NOMO-1 treated with dmso at 0.1 percent for 144 hours (cell line): ENCODE measurements at regions not wholly inside any gene's neighbourhood (a gene's known extent, or its start where the extent isn't known, plus 50 kb on each side); places are given as distances from the start of the nearest gene placed in this dataset.
"Not testable (repeated sequence)": the region's sequence is repeated elsewhere in the genome, so short reads cannot be mapped to it uniquely, and the experiment has no call there.

Experiments
- DNase-seq: peaks from one replicate; lab custom pipeline; 2025; ENCODE audit not compliant: unreplicated experiment; lab: John Stamatoyannopoulos, UW

- DNase-seq: no peak
These were observed 497.0 kb downstream of the DTWD2 start for GRCh38 chr5:118491351-118491750.

GRCh38 chr5:118486647-118487225, 501.6 kb downstream of the DTWD2 start:
- no peak for DNase-seq

GRCh38 chr5:118479285-118479684, 509.1 kb downstream of the DTWD2 start:
- no peak for DNase-seq

GRCh38 chr5:118478852-118479251, 509.5 kb downstream of the DTWD2 start:
- DNase-seq: no peak

DNA sequence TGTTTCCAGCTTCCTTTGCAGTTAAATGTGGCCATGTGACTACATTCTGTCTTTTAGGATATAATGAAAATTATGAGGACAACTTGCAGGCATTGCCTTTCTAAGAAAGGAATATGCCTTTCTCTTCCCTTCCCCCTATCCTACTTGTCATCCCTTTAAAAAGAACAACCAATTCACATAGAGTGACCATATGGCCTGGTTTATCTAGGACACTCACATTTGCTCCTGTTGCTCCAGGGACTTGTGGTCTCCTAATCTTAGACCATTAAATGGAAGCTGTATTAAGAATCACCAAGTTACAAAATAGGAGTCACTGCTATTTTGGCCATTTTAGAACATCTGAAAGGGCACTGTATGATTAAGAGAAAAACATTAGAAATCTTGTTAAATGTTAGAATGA, 520.3 kb downstream of the DTWD2 start:
- no peak for DNase-seq

DNA sequence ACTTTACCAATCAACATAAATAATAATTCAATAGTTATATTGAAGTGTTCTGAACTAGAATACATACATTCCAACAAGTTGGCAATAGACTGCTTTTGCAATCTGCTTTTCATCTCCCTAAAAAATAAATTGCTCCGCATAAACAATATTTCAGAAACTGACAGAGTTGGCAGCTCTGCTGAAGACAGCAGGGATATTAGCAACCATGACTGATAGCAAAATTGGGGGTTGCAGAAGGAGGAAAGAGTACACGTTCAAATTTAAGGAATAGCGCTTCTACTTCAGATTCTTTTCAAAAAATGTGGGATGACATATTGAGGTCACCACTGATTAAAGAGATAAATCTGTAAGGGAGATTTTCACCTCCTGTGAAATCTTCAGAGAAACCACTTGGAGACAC, 521.2 kb downstream of the DTWD2 start:
- no peak for DNase-seq

- DNase-seq: no peak
These were observed 521.9 kb downstream of the DTWD2 start for GRCh38 chr5:118466418-118466817.

- not testable (repeated sequence) for DNase-seq
These were observed 526.1 kb downstream of the DTWD2 start for GRCh38 chr5:118462276-118462675.

DNA sequence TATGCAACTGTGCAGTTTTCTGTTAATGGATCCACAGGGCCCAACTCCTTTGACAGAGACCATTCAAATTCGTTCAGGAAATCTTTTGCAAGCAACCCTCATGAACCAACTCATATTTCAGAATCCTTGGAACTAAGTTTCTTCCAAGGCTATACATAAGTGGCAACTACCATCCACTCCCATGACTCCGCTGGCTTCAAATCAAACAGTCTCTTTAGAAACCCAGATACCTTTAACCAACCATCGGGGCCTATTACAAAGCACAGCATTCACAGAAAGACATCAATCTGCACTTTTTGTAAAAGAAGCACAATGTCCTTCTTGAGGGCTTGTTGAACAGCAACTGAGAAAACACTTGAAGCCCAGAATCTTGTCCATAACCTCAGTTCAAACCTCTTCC, 526.9 kb downstream of the DTWD2 start:
- DNase-seq: no peak

GRCh38 chr5:118459490-118459889, 528.9 kb downstream of the DTWD2 start:
- DNase-seq: no peak

DNA sequence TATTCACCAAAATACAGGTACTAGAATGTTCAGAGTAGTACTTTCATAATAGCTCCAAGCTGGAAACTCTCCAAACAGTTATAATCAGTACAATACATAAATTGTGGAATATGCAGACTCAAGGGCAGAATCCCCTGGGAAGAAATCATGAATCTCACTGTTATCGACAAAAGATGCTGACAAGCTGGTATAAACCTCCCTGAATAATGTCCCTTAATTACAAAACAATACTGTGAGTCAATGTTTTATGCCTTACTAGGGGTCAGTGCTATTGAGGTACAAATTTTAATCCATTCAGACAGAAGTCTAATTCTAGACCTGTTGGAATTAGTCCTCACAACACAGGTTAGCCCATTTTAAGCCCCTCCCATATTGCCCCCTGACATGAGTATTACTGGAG, 532.3 kb downstream of the DTWD2 start:
- no peak for DNase-seq

- no peak for DNase-seq
These were observed 536.6 kb downstream of the DTWD2 start for GRCh38 chr5:118451697-118452247.

GRCh38 chr5:118450554-118451332, 537.6 kb downstream of the DTWD2 start:
- no peak for DNase-seq

GRCh38 chr5:118447350-118447749, 541.0 kb downstream of the DTWD2 start:
- no peak for DNase-seq

DNA sequence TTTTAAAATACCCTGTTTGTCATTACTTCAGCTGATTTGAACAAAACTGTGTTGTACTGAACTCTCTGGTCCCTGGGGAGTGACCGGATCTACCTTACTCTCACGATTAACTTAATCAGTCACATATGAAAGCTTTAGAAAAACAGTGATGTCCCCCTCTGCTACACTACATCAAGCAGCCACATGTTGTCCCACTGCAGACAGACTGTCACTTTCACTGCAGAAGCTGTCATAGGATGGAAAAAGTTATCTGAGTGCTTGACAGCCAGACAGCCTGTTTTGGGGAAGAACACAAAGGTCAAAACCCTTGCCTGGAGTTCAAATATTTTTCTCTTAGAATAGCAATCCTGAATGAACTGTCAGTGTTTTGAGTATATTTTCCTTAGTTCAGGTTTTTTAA, 546.4 kb downstream of the DTWD2 start:
- DNase-seq: no peak

GRCh38 chr5:118441034-118441433, 547.3 kb downstream of the DTWD2 start:
- DNase-seq: no peak

- DNase-seq: no peak
These were observed 547.9 kb downstream of the DTWD2 start for GRCh38 chr5:118440496-118440895.

DNA sequence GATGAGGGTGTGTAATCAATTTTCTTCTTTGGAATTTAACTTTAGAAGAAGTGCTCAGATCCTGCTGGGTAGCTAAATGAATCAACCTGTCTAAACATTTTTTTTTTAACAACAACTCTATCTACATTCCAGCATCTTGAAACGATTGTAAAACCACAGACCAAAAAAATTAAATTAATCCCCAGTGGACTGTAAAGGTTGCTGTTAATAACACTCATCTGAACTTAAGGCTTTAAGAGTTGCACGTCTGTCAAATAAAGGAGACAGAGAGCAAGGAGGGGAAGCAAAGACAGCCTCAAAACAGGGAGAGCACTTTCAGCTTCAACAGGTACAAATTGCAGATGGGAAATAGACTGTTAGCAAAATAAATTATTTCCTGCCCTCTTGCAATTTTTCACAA, 548.5 kb downstream of the DTWD2 start:
- DNase-seq: no peak

DNA sequence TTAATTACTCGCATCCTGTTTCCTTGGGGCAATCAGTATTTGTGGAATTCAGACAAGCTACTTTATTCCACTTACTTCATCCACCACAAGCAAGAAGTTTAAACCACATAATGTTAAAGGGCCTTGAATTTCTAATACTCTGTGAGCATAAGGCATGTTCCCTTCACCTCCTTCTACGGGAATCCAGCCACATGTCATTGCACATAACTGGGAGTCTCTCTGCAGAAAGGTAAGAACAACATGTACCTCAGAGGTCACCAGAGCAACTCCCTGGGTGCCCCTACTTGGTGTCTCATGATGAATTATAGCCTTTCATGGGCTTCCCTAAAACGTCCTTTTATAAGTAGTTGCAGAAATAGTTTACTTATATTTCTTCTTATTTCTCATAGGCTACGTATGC, 553.2 kb downstream of the DTWD2 start:
- DNase-seq: no peak

- DNase-seq: no peak
These were observed 553.8 kb downstream of the DTWD2 start for GRCh38 chr5:118434522-118434921.

GRCh38 chr5:118430076-118430475, 558.3 kb downstream of the DTWD2 start:
- no peak for DNase-seq

DNA sequence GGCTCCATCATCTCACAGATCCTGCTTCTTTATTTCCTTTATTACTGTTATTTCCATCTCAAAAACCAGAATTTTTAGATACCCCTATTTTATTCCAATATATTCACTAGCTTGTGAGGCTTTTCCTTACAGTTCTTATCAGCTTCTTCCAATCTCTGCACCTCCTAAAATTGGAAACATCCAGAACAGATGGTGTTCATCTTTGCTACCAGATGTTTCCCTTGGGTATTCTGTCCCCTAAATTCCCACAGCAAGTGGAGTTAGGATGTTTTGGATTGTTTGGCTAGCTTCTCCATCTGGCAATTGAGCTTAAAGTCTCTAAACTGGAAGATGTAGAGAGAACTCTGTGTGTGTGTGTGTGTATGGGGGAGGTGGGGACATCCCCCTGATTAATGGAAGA, 580.4 kb downstream of the DTWD2 start:
- DNase-seq: no peak

GRCh38 chr5:118405650-118406061, 582.7 kb downstream of the DTWD2 start:
- DNase-seq: no peak
